NCI-H82 (cell line): ENCODE measurements at regions not wholly inside any gene's neighbourhood (a gene's known extent, or its start where the extent isn't known, plus 50 kb on each side); places are given as distances from the start of the nearest gene placed in this dataset.

Experiments
- DNase-seq: peaks from one replicate; lab custom pipeline; 2025; lab: John Stamatoyannopoulos, UW

DNA sequence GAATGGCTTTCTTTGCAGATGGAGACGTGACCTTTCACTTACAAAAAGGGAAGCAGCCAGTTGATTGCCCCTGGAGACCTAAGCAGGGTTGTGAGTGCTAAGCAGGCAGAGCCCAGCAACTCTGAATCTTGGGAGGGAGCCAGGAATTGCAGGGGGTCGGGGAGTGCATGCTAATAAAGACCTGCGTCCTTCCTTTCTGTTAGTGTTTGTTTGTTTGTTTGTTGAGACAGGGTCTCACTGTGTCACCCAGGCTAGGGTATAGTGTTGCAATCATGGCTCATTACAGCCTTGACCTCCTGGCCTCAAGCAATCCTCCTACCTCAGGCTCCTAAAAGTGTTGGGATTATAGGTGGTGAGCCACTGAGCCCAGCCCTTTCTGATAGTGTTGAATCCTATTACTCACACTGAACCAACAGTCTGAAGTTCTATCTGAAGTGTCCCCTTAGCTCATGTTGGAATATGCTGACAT, 137.4 kb downstream of the CEP135 start:
- peak; percentile 51 for DNase-seq

DNA sequence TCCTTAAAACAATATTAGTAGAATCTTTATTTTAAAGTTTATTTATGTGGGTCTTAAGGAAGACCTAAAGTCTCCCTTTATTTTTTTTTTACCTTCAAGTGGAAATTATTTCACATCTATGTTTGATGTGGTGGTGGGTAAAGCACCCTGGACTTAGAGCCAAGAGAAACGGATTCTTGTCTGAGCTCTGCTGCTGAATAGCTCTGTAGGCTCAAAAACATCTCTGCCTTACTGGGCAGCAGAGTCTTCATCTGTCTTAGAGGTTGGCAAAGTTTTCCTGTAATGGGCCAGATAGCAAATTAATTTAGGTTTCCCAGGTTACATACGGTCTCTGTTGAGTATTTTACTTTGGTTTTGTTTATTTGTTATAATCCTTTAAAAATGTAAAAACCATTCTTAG, 136.5 kb downstream of the CEP135 start:
- no peak for DNase-seq

GRCh38 chr4:56084851-56085250, 136.1 kb downstream of the CEP135 start:
- no peak for DNase-seq
